ENCODE measurements at regions not wholly inside any gene's neighbourhood (a gene's known extent, or its start where the extent isn't known, plus 50 kb on each side); places are given as distances from the start of the nearest gene placed in this dataset.

DNA sequence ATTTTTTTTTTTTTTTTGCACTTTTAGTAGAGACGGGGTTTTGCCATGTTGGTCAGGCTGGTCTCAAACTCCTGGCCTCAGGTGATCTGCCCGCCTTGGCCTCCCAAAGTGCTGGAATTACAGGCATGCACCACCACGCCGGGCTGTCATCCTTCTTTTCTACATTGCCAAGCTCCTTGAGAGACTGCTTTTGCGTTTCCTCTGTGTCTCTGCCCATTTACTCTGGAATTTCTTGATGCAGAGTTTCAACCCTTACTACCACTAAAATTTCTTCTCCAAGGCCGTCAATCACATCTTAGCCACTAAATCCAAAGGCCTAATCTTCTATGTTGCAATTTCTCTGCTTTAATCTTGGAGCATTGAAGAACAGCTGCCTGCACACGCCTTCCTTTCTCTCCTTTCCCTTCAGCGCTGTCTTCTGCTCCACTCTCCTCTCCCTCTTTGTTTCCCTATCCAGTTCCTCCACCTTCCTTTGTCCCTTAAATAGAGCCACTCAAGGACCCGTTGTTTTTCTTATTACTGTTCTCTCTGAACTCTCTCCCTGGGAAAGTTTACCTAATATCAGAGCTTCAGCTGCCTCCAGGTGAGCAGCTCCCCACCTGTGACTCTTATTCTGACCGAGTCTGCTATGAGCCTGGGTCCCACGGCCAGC is 98.8 kb downstream of the SLC35B3 start:
- TF ChIP-seq, protein P1, sequence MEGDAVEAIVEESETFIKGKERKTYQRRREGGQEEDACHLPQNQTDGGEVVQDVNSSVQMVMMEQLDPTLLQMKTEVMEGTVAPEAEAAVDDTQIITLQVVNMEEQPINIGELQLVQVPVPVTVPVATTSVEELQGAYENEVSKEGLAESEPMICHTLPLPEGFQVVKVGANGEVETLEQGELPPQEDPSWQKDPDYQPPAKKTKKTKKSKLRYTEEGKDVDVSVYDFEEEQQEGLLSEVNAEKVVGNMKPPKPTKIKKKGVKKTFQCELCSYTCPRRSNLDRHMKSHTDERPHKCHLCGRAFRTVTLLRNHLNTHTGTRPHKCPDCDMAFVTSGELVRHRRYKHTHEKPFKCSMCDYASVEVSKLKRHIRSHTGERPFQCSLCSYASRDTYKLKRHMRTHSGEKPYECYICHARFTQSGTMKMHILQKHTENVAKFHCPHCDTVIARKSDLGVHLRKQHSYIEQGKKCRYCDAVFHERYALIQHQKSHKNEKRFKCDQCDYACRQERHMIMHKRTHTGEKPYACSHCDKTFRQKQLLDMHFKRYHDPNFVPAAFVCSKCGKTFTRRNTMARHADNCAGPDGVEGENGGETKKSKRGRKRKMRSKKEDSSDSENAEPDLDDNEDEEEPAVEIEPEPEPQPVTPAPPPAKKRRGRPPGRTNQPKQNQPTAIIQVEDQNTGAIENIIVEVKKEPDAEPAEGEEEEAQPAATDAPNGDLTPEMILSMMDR (IDR thresholded peaks at IDR 0.05; ENCODE audit: low read depth, low read length), result no peak
- TF ChIP-seq, protein P2, sequence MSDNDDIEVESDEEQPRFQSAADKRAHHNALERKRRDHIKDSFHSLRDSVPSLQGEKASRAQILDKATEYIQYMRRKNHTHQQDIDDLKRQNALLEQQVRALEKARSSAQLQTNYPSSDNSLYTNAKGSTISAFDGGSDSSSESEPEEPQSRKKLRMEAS (IDR thresholded peaks at IDR 0.05; ENCODE audit: low read depth, low read length), result no peak
